IgD-negative memory B cell (primary cell): ENCODE measurements at regions not wholly inside any gene's neighbourhood (a gene's known extent, or its start where the extent isn't known, plus 50 kb on each side); places are given as distances from the start of the nearest gene placed in this dataset.

Experiments
- H3K27ac Mint-ChIP-seq, 3 donors: one replicate each; pipeline ENCODE4 v1.8.0; 2020 to 2022; ENCODE audit warnings: mild to moderate bottlenecking in 3 of 3, mixed read lengths in 3 of 3, moderate library complexity in 1 of 3
- H3K27me3 Mint-ChIP-seq: one replicate; pipeline ENCODE4 v1.8.0; 2021; ENCODE audit warnings: mixed read lengths
- H3K36me3 Mint-ChIP-seq: one replicate; pipeline ENCODE4 v1.8.0; 2020; ENCODE audit warnings: mild to moderate bottlenecking, mixed read lengths
- H3K4me1 Mint-ChIP-seq, 3 donors: one replicate each; pipeline ENCODE4 v1.8.0; 2020 to 2022; ENCODE audit warnings: mixed read lengths in 3 of 3, mild to moderate bottlenecking in 1 of 3
- H3K4me3 Mint-ChIP-seq, 4 donors: one replicate each; pipeline ENCODE4 v1.8.0; 2020 to 2022; ENCODE audit warnings: mild to moderate bottlenecking in 4 of 4, mixed read lengths in 4 of 4, moderate library complexity in 3 of 4
- H3K9me3 Mint-ChIP-seq, 3 donors: one replicate each; pipeline ENCODE4 v1.8.0; 2020 to 2021; ENCODE audit warnings: mixed read lengths in 3 of 3, mild to moderate bottlenecking in 1 of 3

DNA sequence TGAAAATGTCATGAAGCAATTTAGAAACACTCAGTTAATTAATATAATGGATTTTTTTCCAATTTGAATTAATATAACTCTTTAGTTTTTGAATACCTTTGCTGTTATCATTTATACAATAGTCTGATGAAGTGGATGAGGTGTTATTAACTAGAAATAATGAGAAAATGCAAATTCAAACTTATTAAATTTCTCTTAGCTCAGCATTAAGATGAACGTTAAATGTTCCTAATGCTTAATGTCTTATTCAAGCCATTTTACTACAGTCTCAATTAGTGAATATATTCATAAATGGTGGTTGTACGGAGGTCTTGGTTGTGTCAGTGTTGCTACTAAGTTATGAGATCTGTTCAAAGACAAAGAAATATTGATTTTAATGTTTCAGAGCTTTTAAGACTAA lies 186.3 kb downstream of the DTHD1 start:
- H3K36me3 Mint-ChIP-seq = no peaks in the 10 kb centered on the region
- H3K27ac Mint-ChIP-seq = no peak overlapping the region
- H3K4me1 Mint-ChIP-seq = no peaks in the 10 kb centered on the region
- no peak overlapping the region for H3K4me3 Mint-ChIP-seq
- H3K9me3 Mint-ChIP-seq = peaks cover 0 to 2% (median 1%) of the 10 kb centered on the region in 3 donors
- peaks cover 4% of the 10 kb centered on the region for H3K27me3 Mint-ChIP-seq

- H3K4me3 Mint-ChIP-seq = no peak overlapping the region
- no peak overlapping the region for H3K27ac Mint-ChIP-seq
- no peaks in the 10 kb centered on the region for H3K36me3 Mint-ChIP-seq
- no peaks in the 10 kb centered on the region for H3K9me3 Mint-ChIP-seq
- H3K4me1 Mint-ChIP-seq = peaks cover 0 to 3% (median 0%) of the 10 kb centered on the region in 3 donors
- H3K27me3 Mint-ChIP-seq = peaks cover 2% of the 10 kb centered on the region
Measured at GRCh38 chr4:36471903-36472302, 190.5 kb downstream of the DTHD1 start.

DNA sequence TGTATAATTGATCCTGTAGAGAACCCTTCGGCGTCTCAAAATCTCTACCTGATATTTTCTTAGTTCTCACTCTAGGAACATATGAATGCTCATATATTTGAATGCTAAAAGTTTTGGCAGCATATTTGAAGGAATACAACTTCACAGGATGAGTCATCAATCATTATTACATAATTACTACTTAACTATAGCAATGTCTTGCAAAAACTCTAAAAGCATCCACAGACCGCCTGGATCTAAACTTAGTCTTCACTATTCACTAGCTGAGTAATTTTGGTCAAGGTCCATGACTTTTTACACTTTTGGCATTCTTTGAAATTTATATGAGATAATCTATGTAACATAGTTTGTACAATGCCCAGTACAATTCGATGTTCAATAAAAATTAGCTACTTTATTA lies 194.7 kb downstream of the DTHD1 start:
- peaks cover 0 to 3% (median 0%) of the 10 kb centered on the region in 3 donors for H3K4me1 Mint-ChIP-seq
- H3K4me3 Mint-ChIP-seq = no peak overlapping the region
- peaks cover 2% of the 10 kb centered on the region for H3K27me3 Mint-ChIP-seq
- H3K27ac Mint-ChIP-seq = no peak overlapping the region
- H3K36me3 Mint-ChIP-seq = no peaks in the 10 kb centered on the region
- H3K9me3 Mint-ChIP-seq = no peaks in the 10 kb centered on the region

DNA sequence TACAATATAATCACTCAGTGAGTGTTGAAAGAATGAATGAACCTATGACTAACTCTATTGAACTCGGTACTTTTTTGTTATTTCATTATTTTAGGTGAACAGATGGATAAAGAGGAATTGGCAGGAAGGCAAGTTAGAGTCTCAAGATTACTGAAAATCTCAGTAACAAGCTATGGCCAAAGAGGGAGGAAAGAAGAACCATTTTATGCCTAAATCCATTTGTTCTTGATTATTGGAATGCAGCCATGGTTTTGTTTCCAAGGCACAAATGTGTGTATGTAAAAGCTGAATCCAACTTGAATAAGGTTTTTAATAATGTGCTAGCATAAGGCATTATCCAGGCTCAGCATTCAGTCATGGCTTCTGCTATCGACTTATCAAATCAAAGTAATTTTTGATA lies 196.4 kb downstream of the DTHD1 start:
- H3K27me3 Mint-ChIP-seq = no peaks in the 10 kb centered on the region
- H3K27ac Mint-ChIP-seq = no peak overlapping the region
- H3K9me3 Mint-ChIP-seq = no peaks in the 10 kb centered on the region
- peaks cover 0 to 3% (median 0%) of the 10 kb centered on the region in 3 donors for H3K4me1 Mint-ChIP-seq
- H3K4me3 Mint-ChIP-seq = no peak overlapping the region
- no peaks in the 10 kb centered on the region for H3K36me3 Mint-ChIP-seq

GRCh38 chr4:36485885-36486284 lies 204.5 kb downstream of the DTHD1 start:
- no peak overlapping the region for H3K4me3 Mint-ChIP-seq
- no peaks in the 10 kb centered on the region for H3K36me3 Mint-ChIP-seq
- H3K27ac Mint-ChIP-seq = no peak overlapping the region
- H3K9me3 Mint-ChIP-seq = no peaks in the 10 kb centered on the region
- no peaks in the 10 kb centered on the region for H3K27me3 Mint-ChIP-seq
- no peaks in the 10 kb centered on the region for H3K4me1 Mint-ChIP-seq

GRCh38 chr4:36489798-36490197 lies 208.4 kb downstream of the DTHD1 start:
- Mint-ChIP-seq H3K36me3 (no peaks in the 10 kb centered on the region), H3K4me1 (no peaks in the 10 kb centered on the region), H3K4me3 (no peak overlapping the region), H3K9me3 (no peaks in the 10 kb centered on the region), H3K27me3 (no peaks in the 10 kb centered on the region), H3K27ac (no peak overlapping the region)

DNA sequence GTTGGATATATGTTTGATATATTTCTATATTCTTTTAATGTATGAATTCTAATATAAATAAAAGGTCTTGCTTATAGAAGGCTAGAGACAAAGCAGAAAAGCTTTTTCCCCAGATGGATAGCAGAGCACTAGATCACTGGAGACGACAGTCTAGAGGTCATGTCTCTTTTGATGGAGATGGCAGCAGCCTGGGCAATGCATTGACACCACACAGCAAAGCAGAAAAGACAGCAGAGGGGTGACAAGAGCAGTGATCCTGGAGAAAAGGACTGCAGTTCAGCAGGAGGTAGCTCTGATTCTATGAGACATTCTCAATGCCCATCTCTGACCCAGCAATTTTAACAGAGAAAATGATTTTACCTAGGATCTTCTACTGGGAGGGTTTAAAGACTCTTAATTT lies 210.6 kb downstream of the DTHD1 start:
- Mint-ChIP-seq H3K27me3 (no peaks in the 10 kb centered on the region), H3K36me3 (no peaks in the 10 kb centered on the region), H3K4me3 (no peak overlapping the region), H3K27ac (no peak overlapping the region), H3K9me3 (no peaks in the 10 kb centered on the region), H3K4me1 (no peaks in the 10 kb centered on the region)

DNA sequence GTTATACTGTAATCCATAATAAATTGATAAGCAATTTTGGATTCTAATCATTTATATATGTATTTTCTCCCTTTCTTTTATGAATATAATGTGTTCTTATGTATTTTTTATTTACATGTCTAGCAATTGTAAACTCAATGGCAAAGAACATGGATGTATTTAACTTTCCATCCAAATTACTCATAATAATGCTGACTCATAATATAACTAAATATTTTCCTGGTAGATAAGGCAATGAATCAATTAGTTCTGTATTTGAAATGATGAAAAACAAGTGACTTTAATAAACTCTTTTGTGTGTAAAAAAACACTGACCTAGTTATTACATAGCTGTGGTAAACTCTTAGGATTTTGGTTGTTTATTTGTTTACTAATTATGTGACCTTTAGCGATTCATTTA lies 211.2 kb downstream of the DTHD1 start:
- Mint-ChIP-seq H3K4me1 (no peaks in the 10 kb centered on the region), H3K36me3 (no peaks in the 10 kb centered on the region), H3K4me3 (no peak overlapping the region), H3K9me3 (no peaks in the 10 kb centered on the region), H3K27ac (no peak overlapping the region), H3K27me3 (no peaks in the 10 kb centered on the region)

DNA sequence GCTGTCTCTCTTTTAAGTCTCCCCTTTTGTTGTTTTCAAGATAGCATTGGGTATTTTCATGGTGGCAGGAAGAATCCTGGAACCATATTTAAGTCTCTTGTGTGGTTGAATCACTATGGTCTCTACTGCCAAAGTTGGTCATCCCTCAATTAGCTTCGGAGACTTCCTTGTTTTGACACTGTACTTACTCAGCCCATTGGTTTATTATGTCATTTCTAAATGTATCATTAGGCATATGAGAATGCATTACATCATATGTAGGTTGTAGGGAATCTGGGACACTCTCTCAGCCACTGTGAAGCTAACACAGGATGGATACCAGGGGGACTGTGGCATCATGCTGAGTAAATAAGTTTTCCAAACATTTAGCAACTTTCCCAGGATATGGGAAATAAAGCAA lies 211.8 kb downstream of the DTHD1 start:
- Mint-ChIP-seq H3K36me3 (no peaks in the 10 kb centered on the region), H3K27me3 (no peaks in the 10 kb centered on the region), H3K27ac (no peak overlapping the region), H3K4me1 (no peaks in the 10 kb centered on the region), H3K4me3 (no peak overlapping the region), H3K9me3 (no peaks in the 10 kb centered on the region)

DNA sequence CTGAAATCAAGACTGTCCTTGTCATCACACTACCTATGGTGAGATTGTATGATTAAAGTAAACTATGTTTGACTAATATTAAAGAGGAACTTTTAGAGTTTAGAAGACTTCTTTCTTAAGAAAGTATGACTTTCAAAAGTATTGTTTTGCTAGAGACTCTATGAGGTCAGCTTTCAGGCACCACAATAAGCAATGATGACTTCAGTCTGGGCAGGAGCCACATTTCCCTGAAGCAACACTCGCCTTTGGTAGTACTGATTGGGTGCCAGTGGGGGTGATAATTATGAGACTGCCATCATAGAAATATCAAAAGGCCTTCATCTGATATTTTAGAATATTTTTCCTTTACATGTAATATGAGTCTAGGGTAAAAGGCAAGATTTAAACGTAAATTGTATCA lies 212.6 kb downstream of the DTHD1 start:
- no peaks in the 10 kb centered on the region for H3K27me3 Mint-ChIP-seq
- no peaks in the 10 kb centered on the region for H3K4me1 Mint-ChIP-seq
- no peaks in the 10 kb centered on the region for H3K36me3 Mint-ChIP-seq
- no peak overlapping the region for H3K4me3 Mint-ChIP-seq
- H3K27ac Mint-ChIP-seq = no peak overlapping the region
- no peaks in the 10 kb centered on the region for H3K9me3 Mint-ChIP-seq

- Mint-ChIP-seq H3K27ac (no peak overlapping the region), H3K9me3 (no peaks in the 10 kb centered on the region), H3K27me3 (no peaks in the 10 kb centered on the region), H3K36me3 (no peaks in the 10 kb centered on the region), H3K4me3 (no peak overlapping the region), H3K4me1 (no peaks in the 10 kb centered on the region)
Measured at GRCh38 chr4:36494747-36495146, 213.3 kb downstream of the DTHD1 start.

DNA sequence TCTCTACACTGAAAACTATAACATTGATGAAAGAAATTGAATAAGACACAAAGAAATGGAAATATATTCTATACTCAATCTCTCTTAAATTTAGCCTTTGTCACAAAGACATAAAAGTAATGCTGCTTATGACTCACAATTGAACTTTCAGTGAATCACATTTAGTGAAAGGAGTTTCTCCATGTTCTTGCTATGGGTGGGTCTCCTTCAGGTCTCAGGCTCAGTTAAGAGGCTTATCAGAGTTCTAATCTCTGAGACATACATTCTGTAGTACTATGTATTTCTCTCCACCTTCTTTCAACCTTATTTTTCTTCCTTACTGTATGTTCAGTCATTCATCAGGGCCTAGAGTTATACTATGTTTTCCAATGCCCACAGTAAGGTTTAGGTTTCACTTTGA lies 220.9 kb downstream of the DTHD1 start:
- peaks cover 1% of the 10 kb centered on the region for H3K36me3 Mint-ChIP-seq
- no peak overlapping the region for H3K27ac Mint-ChIP-seq
- H3K27me3 Mint-ChIP-seq = no peaks in the 10 kb centered on the region
- H3K4me1 Mint-ChIP-seq = no peaks in the 10 kb centered on the region
- no peaks in the 10 kb centered on the region for H3K9me3 Mint-ChIP-seq
- H3K4me3 Mint-ChIP-seq = no peak overlapping the region

DNA sequence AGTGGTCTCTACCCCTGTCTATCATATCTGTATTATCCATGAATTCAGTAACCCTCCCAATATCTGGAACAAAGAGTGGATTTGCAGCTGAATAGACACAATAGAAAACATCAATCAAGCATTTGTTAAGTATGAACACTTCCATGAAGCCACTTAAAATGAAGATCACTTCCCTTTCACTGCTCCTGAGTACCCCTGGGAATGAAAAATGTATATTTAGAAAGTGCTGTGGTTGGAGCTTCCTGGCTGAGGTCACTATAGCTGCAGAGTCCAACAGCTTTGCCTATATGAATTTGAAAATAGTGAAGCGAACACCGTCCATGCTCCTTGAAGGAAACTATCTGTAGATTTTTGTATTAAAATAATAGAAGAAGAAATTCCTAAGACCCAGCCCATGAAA lies 227.0 kb downstream of the DTHD1 start:
- Mint-ChIP-seq H3K4me1 (no peaks in the 10 kb centered on the region), H3K27me3 (no peaks in the 10 kb centered on the region), H3K27ac (no peak overlapping the region), H3K4me3 (no peak overlapping the region), H3K36me3 (no peaks in the 10 kb centered on the region), H3K9me3 (no peaks in the 10 kb centered on the region)

DNA sequence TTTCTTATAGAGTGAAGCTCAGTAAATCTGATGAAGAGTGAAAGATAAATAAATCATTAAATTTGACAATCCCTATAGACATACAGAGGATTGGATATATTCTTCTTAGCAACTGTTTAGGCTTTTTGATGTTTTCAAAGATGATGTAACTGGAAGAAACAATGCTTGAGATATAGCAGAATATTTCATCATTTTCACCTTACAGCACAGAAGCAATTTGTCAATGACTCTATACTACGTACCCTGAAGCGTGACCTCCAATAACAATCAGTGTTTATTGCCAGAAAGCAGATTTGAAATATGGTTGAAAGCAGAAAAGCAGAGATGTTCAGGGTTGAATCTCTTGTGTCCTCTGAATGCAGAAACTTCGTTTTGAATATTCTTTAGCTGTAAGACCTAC lies 228.4 kb downstream of the DTHD1 start:
- Mint-ChIP-seq H3K4me3 (no peak overlapping the region), H3K27ac (no peak overlapping the region), H3K9me3 (no peaks in the 10 kb centered on the region), H3K36me3 (no peaks in the 10 kb centered on the region), H3K27me3 (no peaks in the 10 kb centered on the region), H3K4me1 (no peaks in the 10 kb centered on the region)

DNA sequence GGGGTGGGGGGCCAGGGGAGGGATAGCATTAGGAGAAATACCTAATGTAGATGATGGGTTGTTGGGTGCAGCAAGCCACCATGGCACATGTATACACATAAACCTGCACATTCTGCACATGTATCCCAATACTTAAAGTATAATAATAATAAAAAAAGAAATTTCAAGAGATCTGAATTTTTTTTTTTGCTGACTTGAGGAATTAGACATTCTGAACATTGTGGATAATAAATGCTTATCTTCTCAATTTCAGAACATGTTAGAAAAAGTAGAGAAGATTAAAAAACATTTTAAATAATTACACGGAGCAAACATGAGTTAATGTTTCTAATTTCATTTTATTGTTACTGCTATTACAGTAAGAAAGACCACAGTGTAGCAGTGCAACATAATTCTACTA lies 230.4 kb downstream of the DTHD1 start:
- H3K36me3 Mint-ChIP-seq = no peaks in the 10 kb centered on the region
- no peak overlapping the region for H3K27ac Mint-ChIP-seq
- H3K4me1 Mint-ChIP-seq = no peaks in the 10 kb centered on the region
- H3K27me3 Mint-ChIP-seq = no peaks in the 10 kb centered on the region
- peaks cover 0 to 2% (median 0%) of the 10 kb centered on the region in 3 donors for H3K9me3 Mint-ChIP-seq
- H3K4me3 Mint-ChIP-seq = no peak overlapping the region

DNA sequence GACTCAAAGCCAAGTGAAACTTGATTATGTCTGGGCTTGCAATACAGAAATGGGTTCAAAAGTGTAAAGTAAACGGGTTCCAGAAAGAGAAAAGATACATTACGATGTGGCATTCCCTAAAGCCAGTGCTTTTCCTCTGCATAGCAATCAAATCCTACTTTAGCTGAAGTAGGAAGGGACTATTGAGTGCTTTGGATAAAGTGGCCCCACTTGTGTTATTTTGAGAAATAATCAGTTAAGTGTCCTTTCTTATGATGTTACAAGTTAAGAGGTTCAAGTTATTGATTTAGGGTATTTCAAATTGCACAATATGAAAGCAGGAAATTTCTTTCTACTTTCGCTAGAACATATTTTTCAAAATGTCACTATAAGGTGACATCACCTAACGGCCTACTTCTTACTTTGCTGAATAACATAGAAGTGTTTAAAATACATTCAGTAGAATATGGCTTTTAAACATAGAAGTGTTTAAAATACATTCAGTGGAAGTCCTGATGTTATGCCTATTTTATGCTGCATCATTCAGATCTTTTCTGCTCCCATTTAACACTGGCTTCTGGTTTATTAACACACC lies 235.2 kb downstream of the DTHD1 start:
- Mint-ChIP-seq H3K27ac (peak overlapping the region in 1 of 3 donors; percentile 12), H3K27me3 (no peaks in the 10 kb centered on the region), H3K4me1 (no peaks in the 10 kb centered on the region), H3K36me3 (peaks cover 2% of the 10 kb centered on the region), H3K9me3 (peaks cover 0 to 5% (median 2%) of the 10 kb centered on the region in 3 donors), H3K4me3 (no peak overlapping the region)

DNA sequence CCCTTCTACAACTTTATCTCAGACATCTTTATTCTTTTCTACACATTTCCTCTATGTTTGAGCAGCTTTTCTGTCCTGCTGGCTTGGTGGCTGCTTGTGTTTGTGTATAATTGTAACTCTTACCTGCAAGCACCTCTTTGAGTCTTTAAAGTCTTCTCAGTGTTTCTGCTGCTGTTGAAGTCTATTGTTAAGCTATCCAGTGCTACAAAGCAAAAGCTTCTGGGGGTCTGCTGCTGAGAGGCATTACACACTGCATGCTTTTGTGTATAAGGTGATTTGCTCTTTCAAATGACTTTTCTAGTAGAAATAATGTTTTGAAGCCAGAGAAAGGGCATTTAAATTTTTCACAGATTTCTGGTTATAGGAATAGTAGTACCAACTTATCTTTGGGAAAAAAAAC lies 241.8 kb downstream of the DTHD1 start:
- Mint-ChIP-seq H3K27ac (no peak overlapping the region), H3K4me1 (no peaks in the 10 kb centered on the region), H3K27me3 (no peaks in the 10 kb centered on the region), H3K9me3 (peaks cover 2 to 9% (median 5%) of the 10 kb centered on the region in 3 donors), H3K36me3 (peaks cover 2% of the 10 kb centered on the region), H3K4me3 (no peak overlapping the region)
